H1 (cell line): ENCODE measurements at regions not wholly inside any gene's neighbourhood (a gene's known extent, or its start where the extent isn't known, plus 50 kb on each side); places are given as distances from the start of the nearest gene placed in this dataset.

Experiments used
- CTCF ChIA-PET: fragments of 300-600 bp; sonication (Branson Sonifier 250); formaldehyde crosslinking; loops from one replicate; lab custom pipeline; 2021; ENCODE audit not compliant: partially characterized antibody; lab: Charles Lee
- POLR2A ChIA-PET: fragments of 300-600 bp; sonication (Branson Sonifier 250); formaldehyde crosslinking; loops from one replicate; lab custom pipeline; 2021; ENCODE audit warnings: inconsistent platforms; ENCODE audit not compliant: partially characterized antibody; lab: Charles Lee
- DNase-seq, 2 experiments: peaks; one replicate each; pipeline versions ENCODE4 v3.0.0 to v3.0.0-alpha.2; 2010 to 2022; ENCODE audit warnings: low spot score in 2 of 2, low read depth in 1 of 2, mixed read lengths in 1 of 2
- FAIRE-seq: peaks from 2 replicates; lab custom pipeline; 2011; peaks lifted over from hg19 to GRCh38; lab: Jason Lieb, UNC
- H2AFZ ChIP-seq: 2 replicates; pipeline ENCODE4 v1.8.1; 2012; ENCODE audit warnings: low read length, inconsistent platforms
- H2AK5ac ChIP-seq: 2 replicates; pipeline ENCODE4 v1.6.1; 2013; ENCODE audit warnings: low read depth, low read length
- H2BK120ac ChIP-seq: replicated peaks from 2 replicates; pipeline ENCODE3; 2013; ENCODE audit warnings: low read depth, low read length, inconsistent platforms
- H2BK12ac ChIP-seq: 2 replicates; pipeline ENCODE4 v1.6.1; 2013; ENCODE audit warnings: low read depth, low read length
- H2BK15ac ChIP-seq: 2 replicates; pipeline ENCODE4 v1.6.1; 2013; ENCODE audit warnings: low read length
- H2BK20ac ChIP-seq: 2 replicates; pipeline ENCODE4 v1.6.1; 2013; ENCODE audit warnings: low read length
- H2BK5ac ChIP-seq: 2 replicates; pipeline ENCODE4 v1.6.1; 2013; ENCODE audit warnings: low read depth, low read length
- H3K14ac ChIP-seq: 2 replicates; pipeline ENCODE4 v1.6.1; 2013; ENCODE audit warnings: inconsistent platforms; ENCODE audit not compliant: insufficient read length
- H3K18ac ChIP-seq: 2 replicates; pipeline ENCODE4 v1.6.1; 2013; ENCODE audit warnings: low read length; ENCODE audit errors: extremely low read depth
- H3K23ac ChIP-seq: 2 replicates; pipeline ENCODE4 v1.6.1; 2013; ENCODE audit warnings: inconsistent platforms; ENCODE audit not compliant: insufficient read length
- H3K23me2 ChIP-seq: 2 replicates; pipeline ENCODE4 v1.6.1; 2013; ENCODE audit warnings: low read depth, low read length
- H3K27ac ChIP-seq: 2 replicates; pipeline ENCODE4 v1.6.1; 2011; ENCODE audit warnings: low read depth, low read length, inconsistent platforms
- H3K27me3 ChIP-seq, 4 experiments: replicated peaks in 1 of 4; 1 replicate in 1 of 4; 2 replicates in 3 of 4; pipeline versions ENCODE4 v1.6.1 to v1.8.1; 2011 to 2013; ENCODE audit warnings: low read length in 3 of 4, mild to moderate bottlenecking in 3 of 4, inconsistent platforms in 2 of 4, mixed read lengths in 2 of 4, moderate library complexity in 1 of 4; ENCODE audit not compliant: control insufficient read depth in 3 of 4, insufficient read depth in 3 of 4; ENCODE audit errors: extremely low read depth in 1 of 4
- H3K36me3 ChIP-seq, 4 experiments: 2 replicates each; pipeline versions ENCODE4 v1.6.1 to v1.8.1; 2011 to 2013; ENCODE audit warnings: mild to moderate bottlenecking in 4 of 4, low read length in 3 of 4, moderate library complexity in 2 of 4, control low read depth in 1 of 4, inconsistent platforms in 1 of 4; ENCODE audit not compliant: insufficient read depth in 4 of 4, control insufficient read depth in 2 of 4
- H3K4ac ChIP-seq: replicated peaks from 2 replicates; pipeline ENCODE3; 2013; ENCODE audit warnings: low read length, low read depth, mixed read lengths, inconsistent platforms; ENCODE audit not compliant: insufficient read length
- H3K4me1 ChIP-seq, 4 experiments: replicated peaks in 1 of 4; 1 replicate in 1 of 4; 2 replicates in 3 of 4; pipeline versions ENCODE4 v1.6.1 to v1.8.1; 2011 to 2013; ENCODE audit warnings: low read length in 3 of 4, inconsistent platforms in 2 of 4, mixed read lengths in 1 of 4; ENCODE audit not compliant: insufficient read depth in 4 of 4, control insufficient read depth in 3 of 4
- H3K4me2 ChIP-seq, 2 experiments: 2 replicates each; pipeline versions ENCODE4 v1.6.1 to v1.8.1; 2011 to 2013; ENCODE audit warnings: low read depth in 2 of 2, low read length in 2 of 2, control low read depth in 1 of 2, inconsistent platforms in 1 of 2, mild to moderate bottlenecking in 1 of 2; ENCODE audit not compliant: insufficient read depth in 1 of 2
- H3K4me3 ChIP-seq, 4 experiments: fragments of 200-600, 300-600 bp in 1 of 4; sonication (generic), shearing (Covaris generic), sonication (Bioruptor Twin) in 1 of 4; 2 replicates each; pipeline versions ENCODE4 v1.5.1 to v1.8.1; 2011 to 2016; ENCODE audit warnings: low read length in 4 of 4, low read depth in 3 of 4, control low read depth in 2 of 4, inconsistent platforms in 2 of 4, mild to moderate bottlenecking in 2 of 4, mixed read lengths in 1 of 4, moderate library complexity in 1 of 4; ENCODE audit not compliant: insufficient read depth in 2 of 4; ENCODE audit errors: extremely low read depth in 1 of 4
- H3K56ac ChIP-seq: replicated peaks from 2 replicates; pipeline ENCODE3; 2013; ENCODE audit warnings: low read depth, mild to moderate bottlenecking, mixed read lengths, low read length, inconsistent platforms; ENCODE audit not compliant: insufficient read length
- H3K79me1 ChIP-seq: 2 replicates; pipeline ENCODE4 v1.6.1; 2013; ENCODE audit warnings: low read depth, low read length, control low read depth
- H3K79me2 ChIP-seq, 2 experiments: 2 replicates each; pipeline versions ENCODE4 v1.6.1 to v1.8.1; 2012 to 2013; ENCODE audit warnings: low read length in 2 of 2, mild to moderate bottlenecking in 2 of 2, inconsistent platforms in 1 of 2; ENCODE audit not compliant: insufficient read depth in 2 of 2, control insufficient read depth in 1 of 2
- H3K9ac ChIP-seq, 4 experiments: replicated peaks in 1 of 4; 1 replicate in 1 of 4; 2 replicates in 3 of 4; pipeline versions ENCODE4 v1.6.1 to v1.8.1; 2011 to 2013; ENCODE audit warnings: low read depth in 3 of 4, low read length in 3 of 4, control low read depth in 2 of 4, mild to moderate bottlenecking in 2 of 4, moderate library complexity in 2 of 4, inconsistent platforms in 1 of 4; ENCODE audit errors: extremely low read depth in 1 of 4
- H3K9me3 ChIP-seq, 2 experiments: 2 replicates each; pipeline versions ENCODE4 v1.6.1 to v1.8.1; 2012 to 2013; ENCODE audit warnings: mild to moderate bottlenecking in 2 of 2, moderate library complexity in 2 of 2, control low read depth in 1 of 2, inconsistent platforms in 1 of 2, low read depth in 1 of 2, low read length in 1 of 2, mixed read lengths in 1 of 2; ENCODE audit not compliant: insufficient read depth in 2 of 2
- H4K20me1 ChIP-seq, 2 experiments: replicated peaks in 1 of 2; 2 replicates each; pipeline versions ENCODE3 to v1.8.1; 2011 to 2013; ENCODE audit warnings: inconsistent platforms in 2 of 2, low read length in 2 of 2, mild to moderate bottlenecking in 1 of 2; ENCODE audit not compliant: insufficient read depth in 2 of 2, control insufficient read depth in 1 of 2
- H4K5ac ChIP-seq: 2 replicates; pipeline ENCODE4 v1.6.1; 2013; ENCODE audit warnings: low read length, low read depth, mixed read lengths, inconsistent platforms; ENCODE audit not compliant: insufficient read length
- H4K8ac ChIP-seq: 2 replicates; pipeline ENCODE4 v1.8.0; 2013; ENCODE audit warnings: mild to moderate bottlenecking, moderate library complexity, low read length, inconsistent platforms; ENCODE audit not compliant: insufficient read depth; ENCODE audit errors: extremely low read depth
- H4K91ac ChIP-seq: replicated peaks from 2 replicates; pipeline ENCODE3; 2013; ENCODE audit warnings: low read length, mixed read lengths, inconsistent platforms; ENCODE audit not compliant: insufficient read length
- CBX8 ChIP-seq: fragments of 300-800, 300-1000 bp; sonication (generic); IDR thresholded peaks from 2 replicates; pipeline ENCODE4 v1.7.1; 2016; ENCODE audit warnings: low read depth, low read length, borderline replicate concordance
- CTBP2 ChIP-seq: IDR thresholded peaks from 2 replicates; pipeline ENCODE4 v1.7.0; 2011; ENCODE audit warnings: borderline replicate concordance, mild to moderate bottlenecking, moderate library complexity, mixed read lengths, low read length; ENCODE audit not compliant: insufficient read depth, insufficient read length
- EGR1 ChIP-seq: IDR thresholded peaks from 2 replicates; pipeline ENCODE4 v1.6.1; 2011; ENCODE audit warnings: low read depth, low read length, borderline replicate concordance
- FOSL1 ChIP-seq: IDR thresholded peaks from 2 replicates; pipeline ENCODE4 v1.6.1; 2011; ENCODE audit warnings: mild to moderate bottlenecking, low read depth, low read length, moderate library complexity; ENCODE audit not compliant: insufficient read depth
- NANOG ChIP-seq: IDR thresholded peaks from 2 replicates; pipeline ENCODE4 v1.6.1; 2011; ENCODE audit warnings: low read length, low read depth, mild to moderate bottlenecking, inconsistent platforms; ENCODE audit not compliant: insufficient read depth, poor library complexity, severe bottlenecking
- POLR2AphosphoS5 ChIP-seq: IDR thresholded peaks from 2 replicates; pipeline ENCODE4 v1.6.1; 2011; ENCODE audit warnings: low read depth, low read length
- ZNF274 ChIP-seq: IDR thresholded peaks from 2 replicates; pipeline ENCODE4 v1.7.0; 2012; ENCODE audit warnings: low read length, borderline replicate concordance; ENCODE audit errors: extremely low read depth
- TF ChIP-seq, protein P1 (sequence below): IDR thresholded peaks from 2 replicates; pipeline ENCODE4 v1.6.1; 2012; ENCODE audit warnings: inconsistent platforms

DNA sequence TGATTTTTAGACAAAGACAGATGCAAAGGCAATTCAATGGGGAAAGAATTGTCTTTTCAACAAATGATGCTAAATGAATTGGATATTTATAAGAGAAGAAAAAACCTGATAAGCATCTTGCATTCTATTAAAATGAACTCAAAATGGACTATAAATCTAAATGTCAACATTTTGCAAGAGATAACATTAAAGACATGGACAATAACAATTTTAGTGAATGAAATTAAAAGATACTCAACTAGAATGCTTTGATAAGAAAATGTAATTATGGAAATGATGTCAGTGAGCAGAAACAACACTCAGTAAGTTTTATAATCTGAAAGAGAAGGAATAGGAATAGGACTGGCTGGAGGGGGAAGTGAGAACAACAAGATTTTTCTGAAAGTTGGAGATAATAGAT, 421.7 kb downstream of the C6orf118 start:
- Histone ChIP-seq H3K4me2 (no peak overlapping the region), H2AK5ac (no peak overlapping the region), H2AFZ (no peak overlapping the region), H3K79me1 (no peaks in the 10 kb centered on the region), H4K91ac (no peak overlapping the region), H3K56ac (no peak overlapping the region), H3K27ac (no peak overlapping the region), H3K36me3 (no peaks in the 10 kb centered on the region), H3K23ac (no peak overlapping the region), H3K14ac (no peak overlapping the region), H2BK15ac (no peak overlapping the region), H4K20me1 (no peaks in the 10 kb centered on the region), H3K4me1 (no peaks in the 10 kb centered on the region), H4K8ac (no peak overlapping the region), H3K23me2 (no peaks in the 10 kb centered on the region), H2BK20ac (no peak overlapping the region), H3K4ac (no peak overlapping the region), H3K4me3 (no peak overlapping the region), H3K9ac (no peak overlapping the region), H2BK5ac (no peak overlapping the region), H3K9me3 (no peaks in the 10 kb centered on the region), H2BK120ac (no peak overlapping the region), H3K18ac (no peak overlapping the region), H4K5ac (no peak overlapping the region), H3K27me3 (no peaks in the 10 kb centered on the region), H3K79me2 (no peaks in the 10 kb centered on the region), H2BK12ac (no peak overlapping the region)
- ChIA-PET CTCF (no interaction called here), POLR2A (no interaction called here)
- DNase-seq, result no peak
- FAIRE-seq, result no peak
- TF ChIP-seq EGR1 (no peak), CTBP2 (no peak), CBX8 (no peak), POLR2AphosphoS5 (no peak), ZNF274 (no peak), NANOG (no peak), FOSL1 (no peak)
- TF ChIP-seq, protein P1, sequence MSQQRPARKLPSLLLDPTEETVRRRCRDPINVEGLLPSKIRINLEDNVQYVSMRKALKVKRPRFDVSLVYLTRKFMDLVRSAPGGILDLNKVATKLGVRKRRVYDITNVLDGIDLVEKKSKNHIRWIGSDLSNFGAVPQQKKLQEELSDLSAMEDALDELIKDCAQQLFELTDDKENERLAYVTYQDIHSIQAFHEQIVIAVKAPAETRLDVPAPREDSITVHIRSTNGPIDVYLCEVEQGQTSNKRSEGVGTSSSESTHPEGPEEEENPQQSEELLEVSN, result no peak
